ENCODE measurements at regions not wholly inside any gene's neighbourhood (a gene's known extent, or its start where the extent isn't known, plus 50 kb on each side); places are given as distances from the start of the nearest gene placed in this dataset.

DNA sequence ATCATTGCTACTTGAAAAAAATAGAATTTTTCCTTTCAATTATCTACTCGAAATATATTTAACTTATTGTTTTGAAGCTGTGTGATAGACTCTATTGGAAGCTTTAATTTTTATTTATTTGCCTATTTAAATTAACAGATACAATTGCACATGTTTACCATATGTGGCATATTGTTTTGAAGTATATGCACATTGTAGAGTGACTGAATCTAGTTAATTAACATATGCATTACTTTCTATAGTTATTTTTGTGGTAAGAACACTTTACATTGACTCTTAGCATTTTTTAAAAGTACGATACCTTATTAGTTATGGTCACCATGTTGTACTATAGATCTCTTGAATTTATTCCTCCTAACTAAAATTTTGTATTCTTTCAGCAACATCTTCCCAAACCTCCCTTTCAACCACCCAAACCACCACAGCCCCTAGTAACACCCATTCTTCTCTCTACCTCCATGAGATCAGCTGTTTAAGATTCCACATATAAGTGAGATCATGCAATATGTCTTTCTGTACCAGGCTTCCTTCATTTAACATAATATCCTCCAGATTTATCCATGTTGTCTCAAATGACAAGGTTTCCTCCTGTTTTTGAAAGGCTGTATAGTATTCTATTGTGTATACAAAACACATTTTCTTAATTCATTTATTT, 58.5 kb upstream of the SPHKAP start:
- TF ChIP-seq, protein P1, sequence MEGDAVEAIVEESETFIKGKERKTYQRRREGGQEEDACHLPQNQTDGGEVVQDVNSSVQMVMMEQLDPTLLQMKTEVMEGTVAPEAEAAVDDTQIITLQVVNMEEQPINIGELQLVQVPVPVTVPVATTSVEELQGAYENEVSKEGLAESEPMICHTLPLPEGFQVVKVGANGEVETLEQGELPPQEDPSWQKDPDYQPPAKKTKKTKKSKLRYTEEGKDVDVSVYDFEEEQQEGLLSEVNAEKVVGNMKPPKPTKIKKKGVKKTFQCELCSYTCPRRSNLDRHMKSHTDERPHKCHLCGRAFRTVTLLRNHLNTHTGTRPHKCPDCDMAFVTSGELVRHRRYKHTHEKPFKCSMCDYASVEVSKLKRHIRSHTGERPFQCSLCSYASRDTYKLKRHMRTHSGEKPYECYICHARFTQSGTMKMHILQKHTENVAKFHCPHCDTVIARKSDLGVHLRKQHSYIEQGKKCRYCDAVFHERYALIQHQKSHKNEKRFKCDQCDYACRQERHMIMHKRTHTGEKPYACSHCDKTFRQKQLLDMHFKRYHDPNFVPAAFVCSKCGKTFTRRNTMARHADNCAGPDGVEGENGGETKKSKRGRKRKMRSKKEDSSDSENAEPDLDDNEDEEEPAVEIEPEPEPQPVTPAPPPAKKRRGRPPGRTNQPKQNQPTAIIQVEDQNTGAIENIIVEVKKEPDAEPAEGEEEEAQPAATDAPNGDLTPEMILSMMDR (IDR thresholded peaks at IDR 0.05), result no peak
- TF ChIP-seq POLR2A (IDR thresholded peaks at IDR 0.05) (no peak), POLR2AphosphoS5 (IDR thresholded peaks at IDR 0.05; ENCODE audit: insufficient read depth in 1 of 2, low read depth in 1 of 2) (no peak)

All from vagina (tissue), 2 donors.